ENCODE measurements at regions not wholly inside any gene's neighbourhood (a gene's known extent, or its start where the extent isn't known, plus 50 kb on each side); places are given as distances from the start of the nearest gene placed in this dataset.

DNA sequence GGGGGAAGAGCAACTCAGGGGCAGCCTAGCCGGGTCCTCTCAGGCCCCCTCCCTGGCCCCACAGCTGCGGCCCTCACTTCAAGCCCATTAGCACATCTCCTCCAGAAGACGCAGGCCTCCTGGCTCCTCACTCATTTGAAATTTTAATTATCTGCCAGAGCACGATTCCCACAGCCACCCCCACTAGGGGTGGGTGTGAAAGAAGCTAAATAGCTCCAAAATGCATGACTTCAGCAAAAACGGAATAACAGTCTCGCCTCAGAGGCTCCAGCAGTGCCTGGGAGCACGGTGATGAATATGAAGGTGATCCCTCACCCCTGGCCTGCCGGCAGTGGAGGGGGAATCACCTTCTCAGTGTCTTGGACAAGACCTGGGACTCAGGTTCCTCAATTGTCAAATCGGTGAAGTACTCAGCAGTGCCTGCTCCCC lies 61.1 kb upstream of the HRH2 start:
- H4K20me1 ChIP-seq (ENCODE audit: insufficient read depth, low read length) = no peaks in the 10 kb centered on the region
- BruUV-seq (replicated peaks) = no TSS peak
- H2BK5ac ChIP-seq (ENCODE audit: low read depth, low read length, poor library complexity, severe bottlenecking) = no peak overlapping the region
- ChIA-PET POLR2A (ENCODE audit: unreplicated experiment) (no interaction called here), CTCF (no interaction called here)
- H3K9me3 ChIP-seq (ENCODE audit: control insufficient read depth, insufficient read depth, low read length) = peaks cover 17% of the 10 kb centered on the region
- no peak overlapping the region for H4K8ac ChIP-seq (ENCODE audit: low read depth in 2 of 2, low read length in 2 of 2)
- no peak overlapping the region for H2BK120ac ChIP-seq (ENCODE audit: low read depth, low read length)
- no peak overlapping the region for H2AK5ac ChIP-seq (ENCODE audit: low read depth, low read length)
- WGBS, 2 experiments (ENCODE audit: extremely low coverage in 2 of 2, insufficient read length in 1 of 2) = 25% methylated on average over 1 of the region's 9 CpGs; no CpG with 5 or more reads in 1 of the 2 experiments
- no peak overlapping the region for H3K27ac ChIP-seq (ENCODE audit: insufficient read depth, low read length)
- H3K36me3 ChIP-seq (ENCODE audit: control insufficient read depth, insufficient read depth, low read length) = no peaks in the 10 kb centered on the region
- H3K23ac ChIP-seq (ENCODE audit: low read depth, low read length) = no peak overlapping the region
- H4K91ac ChIP-seq (ENCODE audit: insufficient read depth, low read depth, low read length) = no peak overlapping the region
- no peak overlapping the region for H3K56ac ChIP-seq (ENCODE audit: extremely low read depth, insufficient read depth, low read length)
- H3K4me3 ChIP-seq (ENCODE audit: insufficient read depth, low read depth, low read length) = no peak overlapping the region
- no peak overlapping the region for H3K4me2 ChIP-seq (ENCODE audit: low read depth, low read length)
- DNase-seq (no peak), ATAC-seq (ENCODE audit: low read depth) (no peak)
- no peak overlapping the region for H4K5ac ChIP-seq (ENCODE audit: low read depth, low read length)
- intact Hi-C loops (cut with micrococcal nuclease) (no loop called here), dilution Hi-C loops (cut with HindIII; ENCODE audit: low sequenced_read_pairs, unreplicated experiment) (no loop called here), in situ Hi-C loops (cut with MboI; ENCODE audit: low sequenced_read_pairs) (no loop called here)
- TF ChIP-seq MAZ (IDR thresholded peaks at IDR 0.05; ENCODE audit: borderline replicate concordance, low read depth, low read length) (no peak), RFX5 (IDR thresholded peaks at IDR 0.05; ENCODE audit: low read depth, low read length) (no peak), POLR2A (IDR thresholded peaks at IDR 0.05; ENCODE audit: low read depth, low read length) (no peak), MAFK (IDR thresholded peaks at IDR 0.05; ENCODE audit: low read depth, low read length) (no peak), CHD1 (IDR thresholded peaks at IDR 0.05; ENCODE audit: low read depth, low read length) (no peak), NFE2L2 (IDR thresholded peaks at IDR 0.05; ENCODE audit: low read depth, low read length) (no peak), RAD21 (IDR thresholded peaks at IDR 0.05; ENCODE audit: low read length) (no peak), CEBPB (IDR thresholded peaks at IDR 0.05; ENCODE audit: low read depth, low read length) (no peak), RCOR1 (IDR thresholded peaks at IDR 0.05; ENCODE audit: insufficient replicate concordance, low read length) (no peak), BHLHE40 (IDR thresholded peaks at IDR 0.05; ENCODE audit: low read depth, low read length) (no peak), SMC3 (IDR thresholded peaks at IDR 0.05; ENCODE audit: low read depth, low read length) (no peak), MXI1 (IDR thresholded peaks at IDR 0.05; ENCODE audit: borderline replicate concordance, low read depth, low read length) (no peak), FOS (IDR thresholded peaks at IDR 0.05; ENCODE audit: low read depth, low read length) (no peak)
- TF ChIP-seq, protein P1, sequence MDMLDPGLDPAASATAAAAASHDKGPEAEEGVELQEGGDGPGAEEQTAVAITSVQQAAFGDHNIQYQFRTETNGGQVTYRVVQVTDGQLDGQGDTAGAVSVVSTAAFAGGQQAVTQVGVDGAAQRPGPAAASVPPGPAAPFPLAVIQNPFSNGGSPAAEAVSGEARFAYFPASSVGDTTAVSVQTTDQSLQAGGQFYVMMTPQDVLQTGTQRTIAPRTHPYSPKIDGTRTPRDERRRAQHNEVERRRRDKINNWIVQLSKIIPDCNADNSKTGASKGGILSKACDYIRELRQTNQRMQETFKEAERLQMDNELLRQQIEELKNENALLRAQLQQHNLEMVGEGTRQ (IDR thresholded peaks at IDR 0.05; ENCODE audit: low read depth, low read length) = no peak
- TF ChIP-seq, protein P2, sequence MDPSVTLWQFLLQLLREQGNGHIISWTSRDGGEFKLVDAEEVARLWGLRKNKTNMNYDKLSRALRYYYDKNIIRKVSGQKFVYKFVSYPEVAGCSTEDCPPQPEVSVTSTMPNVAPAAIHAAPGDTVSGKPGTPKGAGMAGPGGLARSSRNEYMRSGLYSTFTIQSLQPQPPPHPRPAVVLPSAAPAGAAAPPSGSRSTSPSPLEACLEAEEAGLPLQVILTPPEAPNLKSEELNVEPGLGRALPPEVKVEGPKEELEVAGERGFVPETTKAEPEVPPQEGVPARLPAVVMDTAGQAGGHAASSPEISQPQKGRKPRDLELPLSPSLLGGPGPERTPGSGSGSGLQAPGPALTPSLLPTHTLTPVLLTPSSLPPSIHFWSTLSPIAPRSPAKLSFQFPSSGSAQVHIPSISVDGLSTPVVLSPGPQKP (IDR thresholded peaks at IDR 0.05; ENCODE audit: borderline replicate concordance, low read depth, low read length) = no peak
- TF ChIP-seq, protein P3, sequence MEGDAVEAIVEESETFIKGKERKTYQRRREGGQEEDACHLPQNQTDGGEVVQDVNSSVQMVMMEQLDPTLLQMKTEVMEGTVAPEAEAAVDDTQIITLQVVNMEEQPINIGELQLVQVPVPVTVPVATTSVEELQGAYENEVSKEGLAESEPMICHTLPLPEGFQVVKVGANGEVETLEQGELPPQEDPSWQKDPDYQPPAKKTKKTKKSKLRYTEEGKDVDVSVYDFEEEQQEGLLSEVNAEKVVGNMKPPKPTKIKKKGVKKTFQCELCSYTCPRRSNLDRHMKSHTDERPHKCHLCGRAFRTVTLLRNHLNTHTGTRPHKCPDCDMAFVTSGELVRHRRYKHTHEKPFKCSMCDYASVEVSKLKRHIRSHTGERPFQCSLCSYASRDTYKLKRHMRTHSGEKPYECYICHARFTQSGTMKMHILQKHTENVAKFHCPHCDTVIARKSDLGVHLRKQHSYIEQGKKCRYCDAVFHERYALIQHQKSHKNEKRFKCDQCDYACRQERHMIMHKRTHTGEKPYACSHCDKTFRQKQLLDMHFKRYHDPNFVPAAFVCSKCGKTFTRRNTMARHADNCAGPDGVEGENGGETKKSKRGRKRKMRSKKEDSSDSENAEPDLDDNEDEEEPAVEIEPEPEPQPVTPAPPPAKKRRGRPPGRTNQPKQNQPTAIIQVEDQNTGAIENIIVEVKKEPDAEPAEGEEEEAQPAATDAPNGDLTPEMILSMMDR (conservative IDR thresholded peaks at IDR 0.05; ENCODE audit: low read depth, low read length) = no peak
- H2BK20ac ChIP-seq (ENCODE audit: low read depth, low read length) = no peak overlapping the region
- H2BK15ac ChIP-seq (ENCODE audit: low read depth, low read length) = no peak overlapping the region
- no peak overlapping the region for H2AK9ac ChIP-seq (replicated peaks; ENCODE audit: low read depth, low read length, poor library complexity)
- no peak overlapping the region for H2AFZ ChIP-seq (replicated peaks; ENCODE audit: low read length, poor library complexity)
- H3K27me3 ChIP-seq (ENCODE audit: control insufficient read depth, insufficient read depth, low read length) = no peaks in the 10 kb centered on the region
- H3K79me1 ChIP-seq (ENCODE audit: low read depth in 1 of 2, low read length in 2 of 2) = no peaks in the 10 kb centered on the region
- no peak overlapping the region for H3K14ac ChIP-seq (replicated peaks; ENCODE audit: low read depth, low read length)
- no peak overlapping the region for H3K4ac ChIP-seq (ENCODE audit: low read depth, low read length)
- H3K9ac ChIP-seq (ENCODE audit: low read depth, low read length) = no peak overlapping the region
- no peak overlapping the region for H3K18ac ChIP-seq (ENCODE audit: low read depth, low read length)
- no peaks in the 10 kb centered on the region for H3K9me1 ChIP-seq (ENCODE audit: insufficient read depth, low read length)
- H3K4me1 ChIP-seq (ENCODE audit: control insufficient read depth, insufficient read depth, low read length) = no peaks in the 10 kb centered on the region

All from IMR-90 (cell line).